ENCODE measurements at regions not wholly inside any gene's neighbourhood (a gene's known extent, or its start where the extent isn't known, plus 50 kb on each side); places are given as distances from the start of the nearest gene placed in this dataset.

GRCh38 chr11:13118194-13118593, 109.1 kb downstream of the RASSF10 start:
- TF ChIP-seq CTCF (IDR thresholded peaks at IDR 0.05) = no peak
- no peak for TF ChIP-seq POLR2A (IDR thresholded peaks at IDR 0.05)

Measured in thyroid gland (tissue), 4 donors.